K562 (cell line): ENCODE measurements at regions not wholly inside any gene's neighbourhood (a gene's known extent, or its start where the extent isn't known, plus 50 kb on each side); places are given as distances from the start of the nearest gene placed in this dataset.

Experiments used
- CBFB ChIP-seq: sonication (generic); formaldehyde crosslinking; IDR thresholded peaks from 2 replicates; pipeline ENCODE4 v1.4.0; 2020; ENCODE audit warnings: mild to moderate bottlenecking, missing genetic modification reagents
- GABPA ChIP-seq: fragments of 200-800 bp; sonication (Bioruptor generic); conservative IDR thresholded peaks from 2 replicates; pipeline ENCODE4 v1.6.1; 2016; ENCODE audit warnings: low read depth, missing genetic modification characterization, missing compliant biosample characterization
- HDAC6 ChIP-seq: IDR thresholded peaks from 2 replicates; pipeline ENCODE4 v1.6.1; 2012; ENCODE audit warnings: low read depth, mild to moderate bottlenecking, control low read depth, inconsistent platforms, low read length, moderate library complexity
- MYC ChIP-seq, 2 experiments: fragments of 250-450 bp in 1 of 2; sonication (Bioruptor Pico) in 1 of 2; IDR thresholded peaks; 2 replicates each; pipeline versions ENCODE4 v1.5.1 to v1.6.1; 2012 to 2021; ENCODE audit warnings: low read depth in 2 of 2, borderline replicate concordance in 1 of 2, improper control_type of control experiment in 1 of 2, low read length in 1 of 2, mild to moderate bottlenecking in 1 of 2, moderate library complexity in 1 of 2
- NR3C1 ChIP-seq: sonication (generic); formaldehyde crosslinking; IDR thresholded peaks from 2 replicates; pipeline ENCODE4 v1.8.1; 2022; ENCODE audit warnings: missing genetic modification reagents
- POLR2A ChIP-seq: fragments of 450-650 bp; conservative IDR thresholded peaks from 2 replicates; pipeline ENCODE4 v1.6.1; 2016
- POLR2AphosphoS5 ChIP-seq: IDR thresholded peaks from 2 replicates; pipeline ENCODE4 v1.6.1; 2011; ENCODE audit warnings: mild to moderate bottlenecking, low read depth, low read length, moderate library complexity; ENCODE audit not compliant: control insufficient read depth, insufficient read depth
- SETDB1 ChIP-seq: IDR thresholded peaks from one replicate; pipeline ENCODE4 v1.6.1; 2012; ENCODE audit warnings: low read length, control low read depth, inconsistent platforms
- ZNF778 ChIP-seq: fragments of 450-650 bp; formaldehyde crosslinking; IDR thresholded peaks from 2 replicates; pipeline ENCODE4 v1.4.0; 2020; ENCODE audit warnings: mild to moderate bottlenecking, moderate library complexity
- TF ChIP-seq, protein P1 (sequence below), 2 experiments: fragments of 250-450 bp in 1 of 2; fragments of 450-650 bp in 1 of 2; sonication (Bioruptor Pico) in 1 of 2; IDR thresholded peaks; 2 replicates each; pipeline versions ENCODE4 v1.6.1 to v1.8.0; 2016 to 2021; ENCODE audit warnings: mild to moderate bottlenecking in 2 of 2, moderate library complexity in 2 of 2, missing compliant biosample characterization in 1 of 2, missing genetic modification characterization in 1 of 2
- TF ChIP-seq, protein P2 (sequence below), 3 experiments: IDR thresholded peaks in 2 of 3; conservative IDR thresholded peaks in 1 of 3; 2 replicates each; pipeline ENCODE4 v1.5.1; 2011 to 2012; ENCODE audit warnings: low read length in 3 of 3, mild to moderate bottlenecking in 3 of 3, control low read depth in 2 of 3, improper control_type of control experiment in 1 of 3, inconsistent platforms in 1 of 3, low read depth in 1 of 3, mixed read lengths in 1 of 3, moderate library complexity in 1 of 3; ENCODE audit not compliant: insufficient read depth in 2 of 3

DNA sequence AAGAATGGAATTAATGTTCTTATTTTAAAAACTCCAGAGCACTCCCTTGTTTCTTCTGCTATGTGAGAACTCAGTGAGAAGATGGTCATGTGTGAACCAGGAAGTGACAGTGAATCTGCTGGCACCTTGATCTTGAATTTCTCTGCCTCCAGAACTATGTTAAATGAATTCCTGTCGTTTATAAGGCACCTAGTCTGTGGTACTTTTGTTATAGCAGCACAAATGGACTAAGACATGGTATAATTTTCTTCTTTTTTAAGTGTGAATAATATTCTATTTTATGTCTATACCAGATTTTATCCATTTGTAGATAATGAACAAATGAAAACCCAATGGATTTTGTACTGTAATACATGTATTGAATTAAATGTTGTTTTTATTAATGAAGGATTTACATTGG lies 601.9 kb upstream of the REG3G start:
- TF ChIP-seq, protein P1, sequence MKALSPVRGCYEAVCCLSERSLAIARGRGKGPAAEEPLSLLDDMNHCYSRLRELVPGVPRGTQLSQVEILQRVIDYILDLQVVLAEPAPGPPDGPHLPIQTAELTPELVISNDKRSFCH (CRISPR knock-in tag; IDR thresholded peaks at IDR 0.05), result no peak
- TF ChIP-seq, protein P1 (tag; IDR thresholded peaks at IDR 0.05), result no peak
- TF ChIP-seq, protein P2, sequence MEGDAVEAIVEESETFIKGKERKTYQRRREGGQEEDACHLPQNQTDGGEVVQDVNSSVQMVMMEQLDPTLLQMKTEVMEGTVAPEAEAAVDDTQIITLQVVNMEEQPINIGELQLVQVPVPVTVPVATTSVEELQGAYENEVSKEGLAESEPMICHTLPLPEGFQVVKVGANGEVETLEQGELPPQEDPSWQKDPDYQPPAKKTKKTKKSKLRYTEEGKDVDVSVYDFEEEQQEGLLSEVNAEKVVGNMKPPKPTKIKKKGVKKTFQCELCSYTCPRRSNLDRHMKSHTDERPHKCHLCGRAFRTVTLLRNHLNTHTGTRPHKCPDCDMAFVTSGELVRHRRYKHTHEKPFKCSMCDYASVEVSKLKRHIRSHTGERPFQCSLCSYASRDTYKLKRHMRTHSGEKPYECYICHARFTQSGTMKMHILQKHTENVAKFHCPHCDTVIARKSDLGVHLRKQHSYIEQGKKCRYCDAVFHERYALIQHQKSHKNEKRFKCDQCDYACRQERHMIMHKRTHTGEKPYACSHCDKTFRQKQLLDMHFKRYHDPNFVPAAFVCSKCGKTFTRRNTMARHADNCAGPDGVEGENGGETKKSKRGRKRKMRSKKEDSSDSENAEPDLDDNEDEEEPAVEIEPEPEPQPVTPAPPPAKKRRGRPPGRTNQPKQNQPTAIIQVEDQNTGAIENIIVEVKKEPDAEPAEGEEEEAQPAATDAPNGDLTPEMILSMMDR (IDR thresholded peaks at IDR 0.05 in 2 of 3, conservative IDR thresholded peaks at IDR 0.05 in 1 of 3; ENCODE audit: insufficient read depth in 2 of 3, low read depth in 1 of 3, low read length in 3 of 3), result no peak
- TF ChIP-seq CBFB (CRISPR knock-in tag) (no peak), SETDB1 (no peak), NR3C1 (CRISPR knock-in tag) (no peak), POLR2AphosphoS5 (no peak), MYC (IDR thresholded peaks at IDR 0.05; ENCODE audit: low read depth, low read length) (no peak), MYC (CRISPR knock-in tag; IDR thresholded peaks at IDR 0.05; ENCODE audit: borderline replicate concordance, low read depth) (no peak), ZNF778 (no peak), HDAC6 (no peak), GABPA (no peak), POLR2A (no peak)
